ENCODE measurements at regions not wholly inside any gene's neighbourhood (a gene's known extent, or its start where the extent isn't known, plus 50 kb on each side); places are given as distances from the start of the nearest gene placed in this dataset.

DNA sequence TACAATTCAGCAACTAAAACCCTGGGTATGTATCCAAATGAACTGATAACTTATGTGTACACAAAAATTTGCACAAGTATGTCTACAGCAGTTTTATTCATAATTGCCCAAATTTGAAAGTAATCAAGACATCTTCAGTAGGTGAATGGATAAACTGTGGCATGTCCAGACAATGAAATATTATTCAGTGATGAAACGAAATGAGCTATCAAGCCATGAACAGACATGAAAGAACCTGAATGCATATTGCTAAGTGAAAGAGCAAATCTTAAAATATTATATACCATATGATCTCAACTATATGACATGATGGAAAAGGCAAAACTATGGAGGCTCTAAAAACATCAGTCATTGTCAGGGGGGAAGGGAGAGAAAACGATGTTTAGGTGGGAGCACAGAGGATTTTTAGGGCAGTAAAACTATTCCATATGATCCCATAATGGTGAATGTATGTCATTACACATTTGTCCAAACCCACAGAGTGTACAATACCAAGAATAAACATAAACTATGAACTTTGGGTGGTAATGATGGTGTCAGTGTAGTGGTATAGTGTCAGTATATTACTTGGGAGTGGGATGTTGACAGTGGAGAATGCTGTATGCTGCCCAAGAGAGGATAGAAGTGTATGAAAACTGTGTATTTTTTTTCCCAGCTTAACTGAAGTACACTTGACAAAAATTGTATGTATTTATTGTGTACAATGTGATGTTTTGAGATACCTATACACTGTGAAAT is 92.8 kb upstream of the PPP2R5A start:
- no peak for DNase-seq

DNA sequence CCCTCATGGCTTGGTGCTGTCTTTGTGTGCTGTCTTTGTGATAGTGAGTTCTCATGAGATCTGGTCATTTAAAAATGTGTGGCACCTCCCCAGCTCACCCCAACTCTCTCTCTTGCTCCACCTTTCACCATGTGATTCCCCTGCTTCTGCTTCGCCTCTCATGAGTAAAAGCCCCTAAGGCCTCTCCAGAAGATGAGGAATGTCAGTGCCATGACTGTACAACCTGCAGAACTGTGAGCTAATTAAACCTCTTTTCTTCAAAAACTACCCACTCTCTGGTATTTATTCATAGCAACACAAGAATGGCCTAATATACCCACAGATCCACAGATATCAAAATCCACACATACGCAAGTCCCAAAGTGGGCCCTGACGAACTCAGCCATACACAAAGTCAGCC is 88.9 kb upstream of the PPP2R5A start:
- no peak for DNase-seq

DNA sequence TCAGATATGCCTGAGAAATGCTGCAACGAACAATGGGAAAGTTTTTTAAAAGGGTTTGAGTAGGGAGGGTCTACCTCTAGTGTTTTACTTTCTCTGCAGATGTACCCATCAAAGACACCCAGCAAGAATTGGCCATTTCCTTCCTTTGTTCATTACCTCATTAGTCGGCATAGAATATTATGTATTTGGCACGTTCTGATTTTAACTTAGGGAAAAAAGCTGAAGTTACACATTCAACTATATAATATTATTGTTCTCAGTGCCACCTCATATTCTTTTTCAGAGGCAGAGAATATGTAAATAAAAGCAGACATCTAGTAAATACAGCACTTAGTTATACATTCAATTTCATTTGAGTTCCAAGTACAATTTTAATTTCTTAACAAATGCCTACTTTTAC is 83.7 kb upstream of the PPP2R5A start:
- no peak for DNase-seq

DNA sequence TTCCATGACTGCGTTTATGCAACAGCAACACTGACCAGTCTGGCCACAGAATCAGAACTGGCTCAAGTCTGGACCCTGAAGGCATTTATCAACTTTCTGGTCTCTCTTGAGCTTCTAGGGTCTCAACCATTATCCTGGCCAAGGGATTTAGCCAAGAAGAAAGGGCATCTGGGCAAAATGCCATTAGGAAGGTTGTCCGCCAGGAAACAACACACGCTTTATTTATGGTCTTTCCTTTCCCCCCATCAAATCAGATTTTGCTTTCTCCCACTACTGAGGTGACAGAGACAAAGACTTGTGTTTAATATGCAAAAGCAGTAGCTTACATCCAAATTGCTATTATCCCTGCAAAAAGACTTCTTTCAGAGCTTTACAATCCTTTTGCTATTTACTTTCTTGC is 81.6 kb upstream of the PPP2R5A start:
- no peak for DNase-seq

DNA sequence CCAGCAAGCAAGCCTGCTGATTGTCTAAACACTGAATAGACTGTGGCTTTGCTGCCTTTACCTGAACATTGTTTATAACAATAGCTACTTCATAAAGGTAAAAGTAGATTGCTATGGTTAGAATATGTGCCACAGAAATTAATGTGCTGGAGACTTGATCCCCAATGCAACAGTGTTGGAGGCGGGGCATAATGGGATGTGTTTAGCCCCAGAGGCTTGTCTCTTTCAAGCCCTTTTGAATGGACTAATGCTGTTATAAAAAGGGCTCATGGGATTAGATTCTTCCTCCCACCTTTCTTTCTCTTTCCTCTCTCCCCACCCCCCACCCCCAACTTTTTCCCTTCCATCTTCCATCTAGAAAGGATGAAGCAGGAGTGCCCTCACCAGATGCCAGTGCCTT is 80.2 kb upstream of the PPP2R5A start:
- DNase-seq: no peak

DNA sequence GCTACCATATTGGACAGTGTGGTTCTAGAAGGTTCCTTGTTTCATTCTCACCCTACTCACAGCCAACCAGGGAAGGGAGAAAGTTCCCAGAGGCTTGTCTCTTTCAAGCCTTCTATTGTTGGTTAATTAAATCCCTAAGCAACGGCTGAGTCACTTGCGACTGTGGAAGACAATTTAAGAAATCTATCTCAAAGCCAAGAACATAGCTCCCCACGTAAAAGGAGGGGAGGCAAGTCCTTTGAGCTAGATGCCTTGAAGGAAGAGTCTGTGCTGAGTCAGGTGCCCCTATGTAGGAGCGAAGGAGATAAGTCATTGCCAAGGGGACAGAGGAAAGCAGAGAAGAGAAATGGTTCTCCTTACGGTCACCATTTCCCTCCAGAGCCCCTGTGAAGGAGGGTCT is 79.4 kb upstream of the PPP2R5A start:
- no peak for DNase-seq

DNA sequence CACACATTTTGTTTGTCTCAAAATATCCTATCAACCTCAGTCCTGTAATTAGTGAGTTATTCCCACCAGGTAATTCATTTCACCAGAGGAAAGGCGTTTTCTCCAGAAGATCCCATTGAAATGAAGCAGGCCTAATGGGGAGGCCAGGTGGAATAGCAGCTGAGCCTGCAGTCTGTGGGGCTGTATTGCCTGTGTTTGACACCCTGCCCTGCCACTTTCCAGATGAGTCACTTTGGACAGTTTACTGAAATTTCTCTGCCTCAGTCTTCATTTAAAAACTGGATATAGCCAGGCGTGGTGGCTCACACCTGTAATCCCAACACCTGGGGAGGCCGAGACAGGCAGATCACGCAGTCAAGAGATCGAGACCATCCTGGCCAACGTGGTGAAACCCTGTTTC is 78.1 kb upstream of the PPP2R5A start:
- no peak for DNase-seq

DNA sequence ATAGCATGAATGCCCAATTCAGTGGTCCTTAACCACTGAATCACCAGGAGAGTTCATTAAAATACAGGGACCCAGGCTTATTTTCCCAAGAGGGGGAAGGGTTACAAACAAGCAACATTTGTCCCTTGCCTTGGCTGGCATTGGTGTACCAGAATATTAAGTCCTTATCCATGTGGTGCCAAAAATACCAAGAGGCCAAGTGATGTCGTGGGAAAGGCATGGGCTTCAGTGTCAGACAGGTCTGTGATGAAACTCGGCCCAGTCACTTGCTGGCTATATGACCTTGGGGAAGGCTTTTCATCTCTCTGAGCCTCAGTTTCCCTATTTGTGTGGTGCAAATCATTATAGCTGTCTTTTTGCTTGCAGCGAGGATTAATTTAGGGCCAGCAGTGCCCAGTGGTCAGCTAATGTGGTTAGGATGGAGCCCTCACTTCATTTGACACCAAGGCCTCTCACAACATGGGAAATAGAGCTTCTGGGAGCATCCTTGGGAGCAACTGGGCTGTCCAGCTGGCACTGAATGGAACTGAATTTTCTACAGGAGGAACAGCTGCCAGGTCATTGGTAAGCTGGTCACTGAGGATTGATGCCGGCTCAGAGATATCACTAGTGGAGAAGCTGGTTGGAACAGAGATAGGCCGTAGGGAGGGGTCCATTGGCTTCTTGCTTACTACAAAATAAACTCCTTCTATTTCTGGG is 77.2 kb upstream of the PPP2R5A start:
- DNase-seq: no peak

DNA sequence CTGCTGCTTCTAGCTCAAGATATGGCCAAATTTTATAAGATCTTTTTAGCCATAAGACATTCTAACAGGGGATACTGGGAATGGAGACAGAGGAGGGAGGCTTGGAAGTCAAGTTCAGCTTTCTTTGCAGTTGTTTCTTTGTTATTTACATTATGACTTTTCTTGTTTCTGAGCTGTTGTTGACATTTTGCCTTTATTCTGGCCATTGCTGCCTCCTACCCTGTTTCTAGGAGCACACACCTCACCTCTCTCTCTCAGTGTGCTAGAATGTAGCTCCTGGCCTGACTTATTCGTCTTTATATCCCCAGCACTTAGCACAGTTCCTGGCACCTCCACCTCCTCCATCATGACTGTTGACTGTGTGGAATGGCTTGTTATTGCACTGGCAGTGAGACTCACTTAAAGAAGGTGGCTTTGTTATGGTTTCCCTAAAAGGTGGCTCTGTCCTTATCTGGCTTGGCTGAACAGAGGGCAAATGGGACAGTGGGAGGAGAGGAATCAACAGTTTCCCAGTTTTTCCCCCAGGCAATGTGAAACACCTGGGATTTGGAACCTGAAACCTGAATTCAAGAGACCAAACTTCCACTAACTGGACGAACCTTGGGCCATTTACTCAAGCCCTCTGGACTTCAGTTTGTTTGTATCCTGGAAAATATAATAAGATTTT is 76.1 kb upstream of the PPP2R5A start:
- DNase-seq: no peak

DNA sequence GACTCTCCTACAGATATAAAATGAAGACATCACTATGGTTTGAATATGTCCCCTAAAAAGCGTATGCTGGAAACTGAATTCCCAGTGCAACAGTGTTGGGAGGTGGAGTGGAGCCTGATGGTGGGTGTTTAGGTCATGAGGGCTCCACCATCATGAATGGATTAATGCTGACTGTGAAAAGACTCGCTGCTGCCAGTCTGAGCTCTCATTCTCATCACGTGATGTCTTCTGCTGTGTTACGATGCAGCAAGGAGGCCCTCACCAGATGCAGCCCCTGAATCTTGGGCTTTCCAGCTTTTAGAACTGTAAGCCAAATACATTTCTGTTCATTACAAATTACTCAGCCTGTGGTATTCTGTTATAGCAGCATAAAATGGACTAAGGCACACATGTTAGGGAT is 73.8 kb upstream of the PPP2R5A start:
- no peak for DNase-seq

DNA sequence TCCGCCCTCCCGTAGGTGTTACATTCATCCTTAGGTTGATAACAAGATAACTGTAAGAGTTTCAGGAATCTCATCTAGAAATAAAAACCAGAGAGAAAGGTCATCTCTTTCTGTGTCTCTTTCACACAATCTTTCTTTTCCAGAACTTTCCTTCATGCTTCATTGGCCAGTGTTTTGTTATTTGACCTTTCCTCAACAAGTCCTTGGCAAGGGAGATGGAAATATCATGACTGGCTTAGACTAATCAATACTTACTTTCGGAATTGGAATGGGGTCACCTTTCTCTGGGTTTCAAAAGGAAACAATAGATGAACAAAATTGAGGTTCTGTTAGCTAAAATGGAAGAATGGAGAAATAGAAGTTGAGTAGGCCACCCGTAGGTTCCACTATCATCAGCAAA is 72.9 kb upstream of the PPP2R5A start:
- DNase-seq: no peak

DNA sequence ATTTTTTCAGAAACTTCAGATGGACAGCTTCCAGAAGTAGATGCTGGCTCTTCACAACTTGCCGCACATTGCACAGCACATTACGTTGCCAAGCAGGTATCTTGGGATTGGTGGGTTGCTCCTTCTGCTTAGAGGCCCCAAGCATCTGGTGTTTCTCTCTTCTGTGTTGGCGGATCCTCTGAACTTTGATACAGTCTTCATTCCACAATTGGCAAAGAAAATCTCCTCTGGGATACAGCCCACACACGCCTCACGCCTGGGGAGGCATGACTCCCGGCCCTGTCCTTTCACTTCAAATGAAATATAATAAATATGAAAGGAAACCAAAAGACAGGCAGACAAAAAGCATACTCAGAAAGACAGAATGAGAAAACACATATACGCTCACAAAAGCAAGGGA is 72.3 kb upstream of the PPP2R5A start:
- no peak for DNase-seq

DNA sequence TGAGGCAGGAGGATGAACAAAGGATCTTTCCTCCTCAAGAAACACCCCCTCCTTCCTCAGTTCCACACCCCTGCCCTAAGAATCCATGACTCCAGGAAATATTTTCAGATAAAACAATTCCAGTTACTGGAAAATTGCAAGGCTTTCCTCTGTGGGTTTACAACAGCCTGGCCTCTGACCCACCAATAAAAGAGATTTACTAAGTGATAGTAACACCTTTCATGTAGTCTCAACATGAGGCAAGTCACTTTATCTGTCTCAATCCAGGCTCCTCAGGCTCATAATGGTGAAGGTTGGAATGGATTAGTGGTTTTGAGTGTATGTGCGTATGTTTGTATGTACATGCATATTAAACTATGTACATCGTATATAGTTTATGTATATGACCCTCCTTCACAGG is 71.4 kb upstream of the PPP2R5A start:
- no peak for DNase-seq

DNA sequence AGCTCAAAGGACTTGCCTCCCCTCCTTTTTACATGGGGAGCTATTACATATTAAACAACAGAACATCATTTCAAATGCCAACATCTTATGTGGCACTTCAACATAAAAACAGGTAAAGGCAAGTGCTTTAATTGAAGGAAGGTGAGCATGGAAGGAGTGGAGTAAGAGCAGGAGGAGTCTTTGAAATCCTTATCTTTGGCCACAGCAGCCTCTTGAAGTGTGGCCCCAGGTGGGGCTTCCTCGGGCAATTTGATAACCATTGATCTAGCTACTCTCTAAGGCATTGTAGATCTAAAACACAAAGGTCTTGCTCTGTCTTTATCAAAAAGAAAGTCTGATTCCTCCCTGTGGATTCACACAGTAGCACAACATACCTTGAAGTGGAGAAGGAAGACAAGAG is 70.9 kb upstream of the PPP2R5A start:
- DNase-seq: no peak

DNA sequence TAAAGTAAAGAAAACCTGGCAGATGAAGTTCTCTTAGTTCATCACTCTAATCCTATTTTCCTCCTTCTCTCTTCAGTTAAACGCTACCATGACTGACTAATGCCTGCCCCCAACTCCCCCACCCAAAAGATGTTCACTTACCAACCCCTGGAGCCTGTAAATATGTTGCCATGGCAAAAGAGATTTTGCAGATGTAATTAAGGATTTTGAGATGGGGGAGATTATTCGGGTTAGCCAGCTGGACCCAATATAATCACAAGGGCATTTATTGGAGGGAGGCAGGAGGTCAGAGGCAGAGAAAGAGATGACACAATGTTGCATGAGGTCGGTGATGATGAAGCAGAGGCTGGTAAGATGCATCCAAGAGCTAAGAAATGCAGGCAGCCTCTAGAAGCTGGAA is 69.3 kb upstream of the PPP2R5A start:
- peak; percentile 71 for DNase-seq

DNA sequence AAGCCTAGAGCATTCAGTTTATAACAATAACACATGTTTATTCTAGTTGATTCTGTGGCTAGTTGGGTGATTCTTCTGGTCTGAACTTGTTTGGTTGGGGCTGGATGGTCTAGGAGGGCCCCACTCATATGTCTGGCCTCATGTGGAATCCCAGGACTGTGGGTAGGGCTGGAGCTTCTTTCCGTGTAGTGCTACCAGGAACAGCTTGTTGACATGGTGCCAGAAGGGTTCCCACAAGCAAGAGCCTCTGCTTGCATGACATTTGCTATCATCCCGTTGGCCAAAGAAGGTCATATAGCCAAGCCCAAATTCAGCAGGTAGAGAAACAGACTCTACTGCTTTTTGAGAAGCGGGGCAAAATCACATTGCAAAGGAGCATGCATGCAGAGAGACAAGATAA is 67.6 kb upstream of the PPP2R5A start:
- DNase-seq: no peak

DNA sequence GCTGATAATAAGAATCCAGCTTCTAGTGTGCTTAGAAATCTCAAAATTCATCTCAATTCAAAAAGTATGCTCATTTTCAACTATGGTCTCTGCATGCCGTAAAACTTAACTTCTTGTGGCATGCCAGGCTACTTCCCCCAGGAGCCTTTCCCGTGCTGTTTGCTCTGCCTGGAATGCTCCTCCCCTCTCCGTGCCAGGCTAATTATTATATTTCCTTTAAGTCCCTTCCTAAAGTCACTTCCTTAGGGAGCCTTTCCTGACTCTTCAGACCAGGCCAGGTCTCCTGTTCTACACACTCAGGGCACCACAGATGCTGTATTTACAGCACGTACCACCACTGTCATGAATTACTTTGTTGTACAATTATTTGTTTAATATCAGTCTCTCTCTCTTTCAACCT is 67.1 kb upstream of the PPP2R5A start:
- DNase-seq: no peak

DNA sequence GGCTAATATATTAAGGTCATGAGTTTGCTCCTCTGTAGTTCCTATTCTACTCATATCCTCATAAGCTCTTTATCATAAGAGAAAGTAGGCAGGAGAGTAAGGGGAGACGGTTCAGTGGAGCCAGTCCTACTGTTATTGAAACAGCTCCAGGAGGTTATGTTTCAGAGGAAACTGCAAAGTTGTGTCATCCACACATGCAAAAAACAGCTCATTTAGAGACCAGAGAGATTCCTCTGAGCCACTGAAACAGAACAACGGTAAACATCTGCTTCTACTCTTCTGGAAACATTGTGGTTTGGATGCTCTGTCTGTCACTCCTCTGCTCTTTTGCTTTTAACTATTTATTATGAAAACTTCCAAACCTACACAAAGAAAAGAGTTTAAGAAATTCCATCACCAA is 66.3 kb upstream of the PPP2R5A start:
- DNase-seq: no peak

DNA sequence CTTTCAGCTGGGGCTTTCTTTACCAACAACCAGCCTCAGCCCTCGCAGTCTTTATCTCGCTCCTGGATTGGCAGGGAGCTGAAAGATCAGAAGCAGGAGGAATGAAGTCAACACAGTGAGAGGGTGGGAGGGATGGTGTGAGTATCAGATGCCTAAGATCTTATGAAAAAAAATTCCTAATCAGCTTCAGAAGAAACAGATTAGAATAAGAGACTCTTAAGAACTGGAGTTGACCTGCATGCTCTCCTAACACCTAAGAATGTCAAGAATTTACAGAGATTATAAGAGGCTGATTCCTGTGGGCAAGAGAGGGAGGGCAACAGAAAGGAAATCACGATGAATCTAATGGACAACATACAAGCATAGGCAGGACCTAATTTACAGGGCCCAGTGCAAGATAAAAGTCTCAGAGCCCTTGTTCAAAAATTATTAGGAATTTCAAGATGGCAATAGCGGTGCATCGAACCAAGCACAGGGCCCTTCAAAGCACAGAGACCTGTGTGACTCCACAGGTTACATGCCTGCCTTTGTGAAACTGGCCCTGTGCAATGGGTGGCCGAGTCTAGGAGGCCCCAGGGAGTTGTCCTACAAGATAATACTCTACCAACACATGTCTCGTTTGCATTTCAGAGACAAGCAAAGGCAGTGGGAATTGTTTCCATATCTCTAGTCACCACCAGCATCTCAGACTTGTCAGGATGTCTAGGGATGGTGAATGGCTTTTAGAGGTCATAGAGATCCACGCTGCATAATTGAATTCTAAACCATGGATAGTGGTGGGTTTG is 65.3 kb upstream of the PPP2R5A start:
- no peak for DNase-seq

DNA sequence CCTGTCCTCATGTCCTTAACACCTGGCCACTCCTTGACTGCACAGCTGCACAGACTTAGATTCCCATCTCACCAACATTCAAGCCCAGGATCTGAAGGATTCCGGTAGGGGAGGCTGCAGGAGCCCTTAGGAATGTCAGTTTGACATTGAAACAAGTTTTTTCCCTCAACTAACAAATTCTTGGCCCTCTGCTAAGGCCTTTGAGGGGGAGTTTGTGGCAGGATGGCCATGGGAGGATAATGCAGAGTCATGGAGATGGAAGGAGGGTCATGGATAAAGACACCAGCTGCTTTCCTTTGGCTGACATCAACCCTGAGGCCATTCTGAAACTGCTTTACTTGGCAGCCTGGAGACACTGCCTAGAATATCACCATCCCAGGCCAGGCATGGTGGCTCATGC is 63.4 kb upstream of the PPP2R5A start:
- DNase-seq: no peak

DNA sequence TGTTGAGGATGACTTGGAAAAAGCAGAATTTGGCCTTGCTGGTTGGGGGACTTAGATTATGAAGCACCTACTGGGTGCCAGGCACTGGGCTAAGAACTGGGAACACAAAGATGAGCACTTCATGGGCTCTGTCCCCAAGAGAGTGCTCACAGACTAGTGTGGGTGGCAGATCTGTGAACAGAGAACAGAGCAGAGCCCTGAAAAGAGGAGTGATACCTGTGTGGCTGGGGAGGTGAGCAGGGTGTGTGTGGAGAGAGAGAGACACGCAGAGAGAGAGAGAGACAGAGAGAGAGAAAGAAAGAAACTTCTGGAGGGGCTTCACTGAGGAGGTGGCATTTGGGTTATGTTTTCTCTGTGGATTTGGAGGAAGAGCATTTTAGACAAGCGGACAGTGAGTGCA is 61.1 kb upstream of the PPP2R5A start:
- DNase-seq: no peak

DNA sequence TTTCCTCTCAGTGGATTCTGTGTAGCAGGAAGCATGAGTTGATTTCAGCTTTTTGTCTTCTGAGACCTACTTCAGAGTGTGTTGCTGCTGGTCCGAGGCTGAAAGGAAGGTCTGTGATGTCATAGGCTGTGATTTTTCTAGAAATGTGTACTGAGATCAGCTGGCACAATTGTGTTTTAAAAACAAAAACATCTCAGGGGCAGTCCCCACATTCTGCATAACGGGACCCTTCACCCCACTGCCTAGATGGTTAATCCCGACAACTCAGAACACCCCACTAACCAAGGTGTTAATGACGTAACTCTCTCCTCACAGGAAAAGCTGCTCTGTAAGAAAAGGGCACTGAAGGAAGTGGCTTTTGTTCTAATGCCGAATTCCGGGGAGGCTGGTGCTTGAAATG is 59.8 kb upstream of the PPP2R5A start:
- DNase-seq: no peak

DNA sequence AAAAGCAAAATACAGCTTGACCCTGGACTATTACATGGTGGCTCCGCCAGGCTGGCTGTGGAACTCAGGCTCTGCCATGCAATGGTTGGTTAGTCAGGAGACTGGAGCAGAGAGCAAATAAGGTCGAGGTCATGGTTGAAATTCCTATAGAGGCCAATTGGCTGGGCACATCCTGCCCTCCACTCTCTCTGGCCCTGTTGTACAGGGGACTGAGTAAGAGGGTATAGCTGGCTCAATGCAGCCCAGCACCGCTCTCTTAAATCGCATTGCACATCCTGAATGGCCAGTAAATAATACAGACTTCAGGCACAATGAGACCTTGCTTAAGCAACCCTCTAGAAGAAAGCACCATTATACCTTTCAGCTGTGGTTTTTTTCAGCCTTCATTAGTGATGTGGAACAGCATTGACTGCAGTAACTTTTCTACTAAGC is 59.3 kb upstream of the PPP2R5A start:
- no peak for DNase-seq

DNA sequence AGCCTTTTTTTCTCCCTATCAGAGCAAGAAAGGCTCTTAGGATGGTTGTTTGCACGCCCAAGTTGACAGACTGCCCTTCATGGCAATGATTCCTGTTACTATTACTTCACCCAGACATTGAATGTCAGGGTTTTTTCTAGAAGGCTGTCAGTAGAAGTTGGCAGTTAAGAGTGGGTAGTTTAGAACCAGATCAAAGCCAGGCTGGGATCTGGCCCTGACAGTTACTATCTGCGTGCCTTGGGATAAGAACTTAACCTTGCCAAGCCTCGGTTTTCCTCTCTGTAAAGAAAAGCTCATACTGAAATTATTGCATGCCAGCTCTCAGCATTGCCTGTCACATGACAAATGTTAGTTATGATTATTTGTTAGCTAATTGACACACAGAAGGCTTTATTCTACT is 58.7 kb upstream of the PPP2R5A start:
- DNase-seq: no peak

Measured in NCI-H524 treated with DMSO at 0.1 percent for 48 hours (cell line).